Hepatocyte (in vitro differentiated cells): ENCODE measurements at regions not wholly inside any gene's neighbourhood (a gene's known extent, or its start where the extent isn't known, plus 50 kb on each side); places are given as distances from the start of the nearest gene placed in this dataset.
"Not testable (repeated sequence)": the region's sequence is repeated elsewhere in the genome, so short reads cannot be mapped to it uniquely, and the experiment has no call there.

Experiments
- DNase-seq: peaks from one replicate; pipeline ENCODE4 v3.0.0-alpha.2; 2016; ENCODE audit warnings: low spot score
- H2AFZ ChIP-seq: fragments of 200-600 bp; sonication (generic); 2 replicates; pipeline ENCODE4 v1.6.0; 2016; ENCODE audit warnings: antibody characterized with exemption, mild to moderate bottlenecking
- H3K27ac ChIP-seq: fragments of 200-600 bp; sonication (generic); 2 replicates; pipeline ENCODE4 v1.5.1; 2016; ENCODE audit warnings: mild to moderate bottlenecking
- H3K27me3 ChIP-seq: fragments of 200-600 bp; sonication (generic); 2 replicates; pipeline ENCODE4 v1.6.1; 2016
- H3K36me3 ChIP-seq: fragments of 200-600 bp; sonication (generic); replicated peaks from 2 replicates; pipeline ENCODE4 v1.5.1; 2016; ENCODE audit warnings: low read depth; ENCODE audit not compliant: insufficient read depth
- H3K4me1 ChIP-seq: fragments of 200-600 bp; sonication (generic); 2 replicates; pipeline ENCODE4 v1.5.1; 2016; ENCODE audit warnings: mild to moderate bottlenecking, moderate library complexity; ENCODE audit not compliant: insufficient read depth
- H3K4me2 ChIP-seq: fragments of 200-600 bp; sonication (generic); 2 replicates; pipeline ENCODE4 v1.6.0; 2016
- H3K4me3 ChIP-seq: fragments of 200-600 bp; sonication (generic); 2 replicates; pipeline ENCODE4 v1.5.1; 2016; ENCODE audit warnings: mild to moderate bottlenecking
- H3K79me2 ChIP-seq: fragments of 200-600 bp; sonication (generic); 2 replicates; pipeline ENCODE4 v1.6.0; 2017; ENCODE audit warnings: mild to moderate bottlenecking
- H3K9me2 ChIP-seq: fragments of 200-600 bp; sonication (generic); replicated peaks from 2 replicates; pipeline ENCODE4 v1.6.0; 2017; ENCODE audit warnings: mild to moderate bottlenecking; ENCODE audit not compliant: insufficient read depth
- H3K9me3 ChIP-seq: fragments of 200-600 bp; sonication (generic); 2 replicates; pipeline ENCODE4 v1.5.1; 2016; ENCODE audit warnings: low read depth, mild to moderate bottlenecking
- H4K20me1 ChIP-seq: fragments of 200-600 bp; sonication (generic); 2 replicates; pipeline ENCODE4 v1.6.0; 2016; ENCODE audit warnings: mild to moderate bottlenecking; ENCODE audit not compliant: insufficient read depth, poor library complexity, severe bottlenecking
- CTCF ChIP-seq: fragments of 200-600 bp; sonication (generic); IDR thresholded peaks from 2 replicates; pipeline ENCODE4 v1.5.1; 2016; ENCODE audit warnings: antibody characterized with exemption, mild to moderate bottlenecking; ENCODE audit not compliant: poor library complexity
- EZH2 ChIP-seq: fragments of 200-600 bp; sonication (generic); IDR thresholded peaks from 2 replicates; pipeline ENCODE4 v1.6.1; 2016; ENCODE audit warnings: antibody characterized with exemption, mild to moderate bottlenecking, borderline replicate concordance
- EZH2phosphoT487 ChIP-seq: fragments of 200-600 bp; sonication (generic); IDR thresholded peaks from one replicate; pipeline ENCODE4 v1.6.1; 2018; ENCODE audit warnings: antibody characterized with exemption, mild to moderate bottlenecking, low read depth, moderate library complexity; ENCODE audit not compliant: unreplicated experiment, severe bottlenecking
- WGBS: methylation state at CpG from one replicate; pipeline ENCODE4 v1.1.6; 2016; ENCODE audit warnings: low lambda C conversion rate; ENCODE audit errors: missing lambda C conversion rate; 5-methylcytosine and 5-hydroxymethylcytosine counted together

DNA sequence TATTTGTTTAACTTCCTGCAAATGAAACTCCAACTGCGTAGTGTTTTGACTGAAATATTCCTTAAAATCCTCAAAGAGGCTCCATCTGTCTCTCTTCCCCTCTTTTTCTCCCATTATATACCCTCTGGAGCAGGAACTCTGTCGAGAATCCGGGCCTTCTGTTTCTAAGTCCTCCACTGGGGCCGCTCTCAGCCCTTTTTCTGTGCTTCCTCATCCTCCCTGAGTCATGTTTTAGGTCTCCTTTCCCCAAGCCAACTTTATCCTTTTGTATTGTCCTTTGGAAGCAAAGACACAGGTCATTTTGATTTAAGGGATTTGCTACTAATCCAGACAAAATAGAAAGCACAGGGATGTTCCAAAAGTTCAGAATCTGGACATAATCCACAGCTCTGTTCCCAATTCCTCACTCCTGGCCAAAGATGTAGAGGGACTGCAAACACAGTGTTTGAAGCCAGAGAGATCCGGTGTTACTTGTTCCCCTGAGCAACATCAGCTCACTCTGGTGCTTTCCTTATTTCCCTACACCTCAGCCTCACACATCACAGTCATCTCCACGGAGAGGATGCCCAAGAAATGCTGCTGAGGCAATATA is 131.0 kb upstream of the KLF3 start:
- Histone ChIP-seq H3K9me2 (no peaks in the 10 kb centered on the region), H3K9me3 (no peaks in the 10 kb centered on the region), H3K79me2 (no peaks in the 10 kb centered on the region), H3K27me3 (no peaks in the 10 kb centered on the region), H2AFZ (no peak overlapping the region), H3K4me3 (no peak overlapping the region), H4K20me1 (no peaks in the 10 kb centered on the region), H3K36me3 (no peaks in the 10 kb centered on the region), H3K4me1 (no peaks in the 10 kb centered on the region), H3K4me2 (no peak overlapping the region), H3K27ac (no peak overlapping the region)
- DNase-seq = no peak
- 77% methylated on average over 6 of the region's 6 CpGs for WGBS
- TF ChIP-seq EZH2 = no peak
- TF ChIP-seq CTCF = no peak
- no peak for TF ChIP-seq EZH2phosphoT487

DNA sequence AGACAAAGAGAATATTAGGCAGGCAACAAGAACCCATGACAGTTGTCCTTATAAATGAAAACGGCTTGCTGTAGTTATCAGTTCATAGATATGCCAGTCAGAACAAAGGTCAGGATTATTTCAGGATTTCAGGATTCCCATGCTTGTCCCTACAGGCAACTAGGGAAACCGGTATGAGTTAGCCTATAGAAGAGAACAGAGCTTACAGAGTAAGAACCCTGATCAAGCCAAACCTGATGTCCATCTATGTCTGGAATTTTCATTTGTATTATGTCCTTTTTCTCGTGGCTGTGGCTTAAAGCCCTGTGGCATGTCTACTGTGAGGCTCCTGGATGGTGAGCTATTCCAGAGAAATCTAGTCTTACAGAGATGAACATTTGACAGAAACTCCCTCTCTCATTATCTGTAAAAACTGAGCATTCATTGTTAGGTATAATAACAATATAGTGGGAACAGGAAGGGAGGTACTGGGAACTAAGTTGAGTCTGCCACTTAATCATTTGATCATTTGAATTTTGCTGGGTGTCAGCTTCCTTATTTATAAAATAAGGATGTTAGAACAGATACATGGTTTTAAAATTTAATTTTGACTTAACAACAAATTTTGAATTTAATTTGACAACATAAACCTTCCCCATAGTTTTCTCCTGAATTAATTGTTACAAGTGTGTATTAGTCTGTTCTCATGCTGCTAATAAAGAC is 129.5 kb upstream of the KLF3 start:
- Histone ChIP-seq H3K9me2 (no peaks in the 10 kb centered on the region), H3K79me2 (no peaks in the 10 kb centered on the region), H2AFZ (no peak overlapping the region), H3K4me1 (no peaks in the 10 kb centered on the region), H3K27ac (no peak overlapping the region), H3K36me3 (no peaks in the 10 kb centered on the region), H3K27me3 (no peaks in the 10 kb centered on the region), H3K4me2 (no peak overlapping the region), H3K9me3 (no peaks in the 10 kb centered on the region), H3K4me3 (no peak overlapping the region), H4K20me1 (no peaks in the 10 kb centered on the region)
- WGBS = 75% methylated on average over 3 of the region's 3 CpGs
- no peak for DNase-seq
- no peak for TF ChIP-seq EZH2
- TF ChIP-seq EZH2phosphoT487 = no peak
- no peak for TF ChIP-seq CTCF

DNA sequence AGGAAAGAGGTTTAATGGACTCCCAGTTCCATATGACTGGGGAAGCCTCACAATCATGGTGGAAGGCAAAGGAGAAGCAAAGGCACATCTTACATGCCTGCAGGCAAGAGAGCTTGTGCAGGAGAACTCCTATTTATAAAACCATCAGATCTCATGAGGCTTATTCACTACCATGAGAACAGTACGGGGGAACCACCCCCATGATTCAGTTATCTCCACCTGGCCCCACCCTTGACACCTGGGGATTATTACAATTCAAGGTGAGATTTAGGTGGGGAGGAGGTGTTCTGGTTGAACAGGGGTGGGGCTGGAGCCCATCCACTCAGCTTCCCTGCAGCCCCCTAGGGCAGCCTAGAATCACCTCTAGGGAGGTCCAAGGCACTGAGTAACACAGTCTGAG is 128.9 kb upstream of the KLF3 start:
- not testable (repeated sequence) for H3K9me3 ChIP-seq, H2AFZ ChIP-seq, DNase-seq, H4K20me1 ChIP-seq, H3K79me2 ChIP-seq, H3K4me2 ChIP-seq, H3K36me3 ChIP-seq, H3K4me1 ChIP-seq, H3K27ac ChIP-seq, H3K4me3 ChIP-seq, H3K27me3 ChIP-seq, H3K9me2 ChIP-seq
- WGBS = 82% methylated on average over 1 of the region's 1 CpG

- no peak overlapping the region for H3K4me3 ChIP-seq
- no peak overlapping the region for H2AFZ ChIP-seq
- H3K36me3 ChIP-seq = no peaks in the 10 kb centered on the region
- no peak overlapping the region for H3K4me2 ChIP-seq
- no peaks in the 10 kb centered on the region for H3K9me3 ChIP-seq
- no peak for DNase-seq
- no peak overlapping the region for H3K27ac ChIP-seq
- H3K79me2 ChIP-seq = no peaks in the 10 kb centered on the region
- WGBS = 89% methylated on average over 5 of the region's 5 CpGs
- H4K20me1 ChIP-seq = no peaks in the 10 kb centered on the region
- no peak for TF ChIP-seq EZH2phosphoT487
- TF ChIP-seq CTCF = no peak
- TF ChIP-seq EZH2 = no peak
- H3K9me2 ChIP-seq = no peaks in the 10 kb centered on the region
- no peaks in the 10 kb centered on the region for H3K4me1 ChIP-seq
- H3K27me3 ChIP-seq = no peaks in the 10 kb centered on the region
These were observed 128.3 kb upstream of the KLF3 start for GRCh38 chr4:38535717-38536116.
